ENCODE measurements at regions not wholly inside any gene's neighbourhood (a gene's known extent, or its start where the extent isn't known, plus 50 kb on each side); places are given as distances from the start of the nearest gene placed in this dataset.

GRCh38 chr3:73789825-73790444 lies 165.2 kb upstream of the PDZRN3 start:
- DNase-seq (ENCODE audit: low read depth) = no peak
- in situ Hi-C loops (cut with HindIII; ENCODE audit: low sequenced_read_pairs) = no loop called here
- TF ChIP-seq CTCF (IDR thresholded peaks at IDR 0.05; ENCODE audit: low read depth, low read length, missing control alignments) = no peak
- no peak overlapping the region for H3K4me3 ChIP-seq (ENCODE audit: low read depth, low read length)

- in situ Hi-C loops (cut with HindIII; ENCODE audit: low sequenced_read_pairs) = no loop called here
- no peak for TF ChIP-seq CTCF (IDR thresholded peaks at IDR 0.05; ENCODE audit: low read depth, low read length, missing control alignments)
- no peak overlapping the region for H3K4me3 ChIP-seq (ENCODE audit: low read depth, low read length)
- DNase-seq (ENCODE audit: low read depth) = no peak
Observed at GRCh38 chr3:73787620-73788019, 162.9 kb upstream of the PDZRN3 start.

- in situ Hi-C loops (cut with HindIII; ENCODE audit: low sequenced_read_pairs) = no loop called here
- no peak for TF ChIP-seq CTCF (IDR thresholded peaks at IDR 0.05; ENCODE audit: low read depth, low read length, missing control alignments)
Observed at GRCh38 chr3:73786998-73787397, 162.3 kb upstream of the PDZRN3 start.

GRCh38 chr3:73786321-73786807 lies 161.6 kb upstream of the PDZRN3 start:
- no peak overlapping the region for H3K4me3 ChIP-seq (ENCODE audit: low read depth, low read length)
- in situ Hi-C loops (cut with HindIII; ENCODE audit: low sequenced_read_pairs) = no loop called here
- no peak for TF ChIP-seq CTCF (IDR thresholded peaks at IDR 0.05; ENCODE audit: low read depth, low read length, missing control alignments)
- DNase-seq (ENCODE audit: low read depth) = peak; percentile 72

More at GRCh38 chr3:73786998-73787397, 162.3 kb upstream of the PDZRN3 start:
- DNase-seq (ENCODE audit: low read depth) = no peak
- no peak overlapping the region for H3K4me3 ChIP-seq (ENCODE audit: low read depth, low read length)

- no peak for TF ChIP-seq CTCF (IDR thresholded peaks at IDR 0.05; ENCODE audit: low read depth, low read length, missing control alignments)
- DNase-seq (ENCODE audit: low read depth) = no peak
- in situ Hi-C loops (cut with HindIII; ENCODE audit: low sequenced_read_pairs) = no loop called here
- no peak overlapping the region for H3K4me3 ChIP-seq (ENCODE audit: low read depth, low read length)
Observed at GRCh38 chr3:73784686-73785392, 160.1 kb upstream of the PDZRN3 start.

GRCh38 chr3:73783811-73784210 lies 159.1 kb upstream of the PDZRN3 start:
- no peak for DNase-seq (ENCODE audit: low read depth)
- no peak overlapping the region for H3K4me3 ChIP-seq (ENCODE audit: low read depth, low read length)
- TF ChIP-seq CTCF (IDR thresholded peaks at IDR 0.05; ENCODE audit: low read depth, low read length, missing control alignments) = no peak
- in situ Hi-C loops (cut with HindIII; ENCODE audit: low sequenced_read_pairs) = no loop called here

Data from astrocyte of the cerebellum (primary cell).